RCC 7860 (cell line): ENCODE measurements at regions not wholly inside any gene's neighbourhood (a gene's known extent, or its start where the extent isn't known, plus 50 kb on each side); places are given as distances from the start of the nearest gene placed in this dataset.

Experiments used
- DNase-seq: peaks from one replicate; pipeline ENCODE4 v3.0.0-alpha.2; 2015; ENCODE audit warnings: low spot score
- FAIRE-seq: peaks from 2 replicates; lab custom pipeline; 2012; peaks lifted over from hg19 to GRCh38; lab: Jason Lieb, UNC

GRCh38 chr3:194218646-194219453 lies 82.9 kb downstream of the HES1 start:
- FAIRE-seq = no peak
- no peak for DNase-seq

GRCh38 chr3:194219826-194220410 lies 84.0 kb downstream of the HES1 start:
- FAIRE-seq = no peak
- no peak for DNase-seq

- DNase-seq (no peak), FAIRE-seq (no peak)
Observed at GRCh38 chr3:194220901-194221326, 85.0 kb downstream of the HES1 start.

- FAIRE-seq (no peak), DNase-seq (no peak)
Observed at GRCh38 chr3:194221336-194221735, 85.4 kb downstream of the HES1 start.

- no peak for FAIRE-seq
- DNase-seq = no peak
Observed at GRCh38 chr3:194223951-194224350, 88.0 kb downstream of the HES1 start.

- no peak for FAIRE-seq
Observed at GRCh38 chr3:194224471-194225417, 88.8 kb downstream of the HES1 start.

GRCh38 chr3:194225418-194225812 lies 89.5 kb downstream of the HES1 start:
- DNase-seq (no peak), FAIRE-seq (no peak)

More at GRCh38 chr3:194224471-194225417, 88.8 kb downstream of the HES1 start:
- no peak for DNase-seq

GRCh38 chr3:194225988-194226663 lies 90.2 kb downstream of the HES1 start:
- FAIRE-seq = no peak
- DNase-seq = no peak

- FAIRE-seq = no peak
- DNase-seq = no peak
Observed at GRCh38 chr3:194231929-194232832, 96.2 kb downstream of the HES1 start.

GRCh38 chr3:194233150-194233549 lies 97.2 kb downstream of the HES1 start:
- DNase-seq (no peak), FAIRE-seq (no peak)

- FAIRE-seq (no peak), DNase-seq (no peak)
Observed at GRCh38 chr3:194235160-194235559, 99.2 kb downstream of the HES1 start.

- DNase-seq (no peak), FAIRE-seq (no peak)
Observed at GRCh38 chr3:194237110-194237509, 101.2 kb downstream of the HES1 start.

- FAIRE-seq (no peak), DNase-seq (no peak)
Observed at GRCh38 chr3:194240766-194241165, 104.8 kb downstream of the HES1 start.

GRCh38 chr3:194243172-194243837 lies 107.4 kb downstream of the HES1 start:
- FAIRE-seq (no peak), DNase-seq (no peak)

- FAIRE-seq (no peak), DNase-seq (no peak)
Observed at GRCh38 chr3:194244167-194244566, 107.0 kb downstream of the CPN2 start.

GRCh38 chr3:194245474-194245873 lies 105.7 kb downstream of the CPN2 start:
- no peak for FAIRE-seq
- DNase-seq = no peak

GRCh38 chr3:194245975-194246561 lies 105.1 kb downstream of the CPN2 start:
- DNase-seq = no peak
- no peak for FAIRE-seq

GRCh38 chr3:194246709-194247349 lies 104.3 kb downstream of the CPN2 start:
- DNase-seq (no peak), FAIRE-seq (no peak)
